A549 (cell line): ENCODE measurements at regions not wholly inside any gene's neighbourhood (a gene's known extent, or its start where the extent isn't known, plus 50 kb on each side); places are given as distances from the start of the nearest gene placed in this dataset.

ENCODE experiments used
- ATAC-seq, 2 experiments: fragments of 200-7000 bp in 1 of 2; fragments of >200 bp in 1 of 2; cut with Nextera tagmentation in 1 of 2; cut with Tn5 transposase in 1 of 2; 3 replicates each; pipeline versions ENCODE4 v1.8.0 to v1.9.1; 2018 to 2020; ENCODE audit warnings: mild to moderate bottlenecking in 1 of 2, moderate library complexity in 1 of 2
- CTCF ChIA-PET: fragments of 300-600 bp; sonication (Branson Sonifier 250); formaldehyde crosslinking; extraction: SDS; loops from one replicate; lab custom pipeline; 2021; ENCODE audit warnings: antibody characterized with exemption, inconsistent platforms; lab: Yijun Ruan, JAX
- POLR2A ChIA-PET: fragments of 350-600 bp; formaldehyde crosslinking; extraction: SDS; loops from one replicate; lab custom pipeline; 2021; ENCODE audit warnings: antibody characterized with exemption, inconsistent platforms; lab: Yijun Ruan, JAX
- DNase-seq, 2 experiments: peaks; one replicate each; pipeline versions ENCODE4 v3.0.0 to v3.0.0-alpha.2; 2011 to 2016; ENCODE audit warnings: low read depth in 1 of 2, low spot score in 1 of 2
- FAIRE-seq: peaks from 2 replicates; lab custom pipeline; 2011; peaks lifted over from hg19 to GRCh38; lab: Jason Lieb, UNC
- H3K27ac ChIP-seq, 2 experiments: fragments of >200 bp; sonication (Bioruptor Twin); formaldehyde crosslinking; 3 replicates each; pipeline ENCODE4 v1.5.1; 2016 to 2017
- H3K4me1 ChIP-seq: fragments of >200 bp; sonication (Bioruptor Twin); formaldehyde crosslinking; 3 replicates; pipeline ENCODE4 v1.6.1; 2016
- H3K4me2 ChIP-seq: fragments of >200 bp; sonication (Bioruptor Twin); formaldehyde crosslinking; 3 replicates; pipeline ENCODE4 v1.6.1; 2016
- H3K4me3 ChIP-seq: fragments of >200 bp; sonication (Bioruptor Twin); formaldehyde crosslinking; 3 replicates; pipeline ENCODE4 v1.5.1; 2016
- H3K9me3 ChIP-seq: fragments of >200 bp; sonication (Bioruptor Twin); formaldehyde crosslinking; 3 replicates; pipeline ENCODE4 v1.6.1; 2016
- BHLHE40 ChIP-seq: IDR thresholded peaks from 2 replicates; pipeline ENCODE4 v1.6.1; 2012; ENCODE audit warnings: low read depth, low read length, inconsistent platforms
- CEBPB ChIP-seq, 2 experiments: fragments of >200 bp in 1 of 2; sonication (Bioruptor Twin) in 1 of 2; formaldehyde crosslinking in 1 of 2; IDR thresholded peaks; 2 replicates each; pipeline ENCODE4 v1.6.1; 2012 to 2016
- CHD2 ChIP-seq: fragments of 150-350 bp; IDR thresholded peaks from 2 replicates; pipeline ENCODE4 v1.6.1; 2014; ENCODE audit warnings: low read length; ENCODE audit not compliant: partially characterized antibody
- EHF ChIP-seq: fragments of 250-450 bp; sonication (Bioruptor Pico); IDR thresholded peaks from 2 replicates; pipeline ENCODE4 v1.5.0; 2020; ENCODE audit warnings: mild to moderate bottlenecking
- EHMT2 ChIP-seq: fragments of 200-600 bp; sonication (generic); IDR thresholded peaks from 2 replicates; pipeline ENCODE4 v1.6.1; 2016; ENCODE audit warnings: antibody characterized with exemption, low read depth, mild to moderate bottlenecking, moderate library complexity
- EP300 ChIP-seq, 2 experiments: fragments of >200 bp; sonication (Bioruptor Twin); formaldehyde crosslinking; IDR thresholded peaks; 2 replicates in 1 of 2; 3 replicates in 1 of 2; pipeline ENCODE4 v1.6.1; 2016 to 2017
- FOSB ChIP-seq: fragments of 250-450 bp; sonication (Bioruptor Pico); IDR thresholded peaks from 2 replicates; pipeline ENCODE4 v1.5.0; 2020; ENCODE audit warnings: mild to moderate bottlenecking, moderate library complexity
- FOXS1 ChIP-seq: fragments of 250-450 bp; sonication (Bioruptor Pico); IDR thresholded peaks from 2 replicates; pipeline ENCODE4 v1.5.0; 2020; ENCODE audit warnings: mild to moderate bottlenecking, moderate library complexity
- GATA3 ChIP-seq: IDR thresholded peaks from 2 replicates; pipeline ENCODE4 v1.6.1; 2012; ENCODE audit warnings: borderline replicate concordance
- HOXA7 ChIP-seq: fragments of 250-450 bp; sonication (Bioruptor Pico); IDR thresholded peaks from 2 replicates; pipeline ENCODE4 v1.5.0; 2020; ENCODE audit warnings: mild to moderate bottlenecking, moderate library complexity
- KDM1A ChIP-seq: fragments of 200-600 bp; sonication (generic); IDR thresholded peaks from 2 replicates; pipeline ENCODE4 v1.6.1; 2016; ENCODE audit warnings: low read depth, mild to moderate bottlenecking
- NPAS2 ChIP-seq: fragments of 250-450 bp; sonication (Bioruptor Pico); IDR thresholded peaks from 2 replicates; pipeline ENCODE4 v1.8.0; 2022; ENCODE audit warnings: mild to moderate bottlenecking, moderate library complexity, borderline replicate concordance
- POLR2A ChIP-seq: IDR thresholded peaks from 2 replicates; pipeline ENCODE4 v1.6.1; 2012; ENCODE audit warnings: mild to moderate bottlenecking, low read length
- RAD21 ChIP-seq, 2 experiments: fragments of >200 bp in 1 of 2; sonication (Bioruptor Twin) in 1 of 2; formaldehyde crosslinking in 1 of 2; IDR thresholded peaks in 1 of 2; conservative IDR thresholded peaks in 1 of 2; 2 replicates in 1 of 2; 3 replicates in 1 of 2; pipeline ENCODE4 v1.6.1; 2012 to 2018; ENCODE audit warnings: inconsistent platforms in 1 of 2
- RARB ChIP-seq: fragments of 250-450 bp; sonication (Bioruptor Pico); IDR thresholded peaks from 2 replicates; pipeline ENCODE4 v1.8.0; 2021; ENCODE audit warnings: mild to moderate bottlenecking, moderate library complexity
- SMC3 ChIP-seq: fragments of >200 bp; sonication (Bioruptor Twin); formaldehyde crosslinking; IDR thresholded peaks from 3 replicates; pipeline ENCODE4 v1.6.1; 2018; ENCODE audit warnings: inconsistent platforms
- TFCP2L1 ChIP-seq: fragments of 250-450 bp; sonication (Bioruptor Pico); IDR thresholded peaks from 2 replicates; pipeline ENCODE4 v1.5.0; 2021; ENCODE audit warnings: mild to moderate bottlenecking
- TP53 ChIP-seq: fragments of 250-450 bp; sonication (Bioruptor Pico); IDR thresholded peaks from 2 replicates; pipeline ENCODE4 v1.5.0; 2021; ENCODE audit warnings: mild to moderate bottlenecking, moderate library complexity
- ZC3H11A ChIP-seq: fragments of 450-650 bp; IDR thresholded peaks from 2 replicates; pipeline ENCODE4 v1.6.1; 2014; ENCODE audit warnings: antibody characterized with exemption, mild to moderate bottlenecking
- ZFP36 ChIP-seq: fragments of 450-650 bp; IDR thresholded peaks from 2 replicates; pipeline ENCODE4 v1.6.1; 2014; ENCODE audit warnings: borderline replicate concordance; ENCODE audit not compliant: partially characterized antibody
- WGBS: methylation state at CpG from one replicate; pipeline ENCODE4 v1.1.6; 2017; ENCODE audit errors: missing lambda C conversion rate; 5-methylcytosine and 5-hydroxymethylcytosine counted together
- TF ChIP-seq, protein P1 (sequence below): fragments of 150-350 bp; IDR thresholded peaks from 2 replicates; pipeline ENCODE4 v1.6.1; 2014; ENCODE audit warnings: low read depth, mild to moderate bottlenecking, low read length
- TF ChIP-seq, protein P2 (sequence below): fragments of 450-650 bp; IDR thresholded peaks from 2 replicates; pipeline ENCODE4 v1.6.1; 2014; ENCODE audit warnings: antibody characterized with exemption

DNA sequence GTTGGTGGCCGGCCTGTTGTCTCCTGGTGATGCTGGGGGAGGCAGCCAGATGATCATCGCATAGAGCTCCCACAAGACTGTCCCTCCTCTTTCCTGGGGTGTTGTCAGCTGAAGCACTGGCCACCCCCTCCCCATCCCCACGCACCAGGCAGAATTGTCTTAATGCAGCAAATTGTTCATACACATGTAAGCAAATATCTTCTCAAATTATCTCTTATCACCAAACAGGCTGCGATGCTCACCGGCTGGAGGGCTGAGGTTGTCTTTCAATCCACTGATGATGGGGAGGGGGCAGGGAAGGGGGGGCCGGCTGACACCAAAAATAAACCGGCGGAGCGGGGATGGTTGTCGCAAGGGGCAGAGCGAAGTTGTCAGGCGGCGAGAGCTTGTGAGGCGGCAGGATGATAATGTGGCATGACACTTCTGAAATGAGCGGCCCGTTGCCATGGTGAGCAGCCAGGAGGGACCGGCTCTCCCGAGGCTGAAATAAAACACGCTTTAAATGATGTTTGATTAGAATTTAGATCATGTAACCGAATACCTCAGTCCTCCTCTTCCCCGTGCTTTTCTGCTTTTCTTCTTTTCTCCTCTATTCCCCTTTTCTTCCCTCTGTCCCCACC, 59.8 kb downstream of the MRM1 start:
- Histone ChIP-seq H3K4me2 (no peak overlapping the region), H3K4me1 (peaks cover 11% of the 10 kb centered on the region), H3K9me3 (no peaks in the 10 kb centered on the region), H3K4me3 (no peak overlapping the region), H3K27ac (no peak overlapping the region)
- no peak for DNase-seq
- FAIRE-seq = no peak
- TF ChIP-seq BHLHE40 (no peak), SMC3 (no peak), CHD2 (no peak), ZFP36 (no peak), EP300 (IDR thresholded peaks at IDR 0.05) (no peak)
- TF ChIP-seq, protein P1, sequence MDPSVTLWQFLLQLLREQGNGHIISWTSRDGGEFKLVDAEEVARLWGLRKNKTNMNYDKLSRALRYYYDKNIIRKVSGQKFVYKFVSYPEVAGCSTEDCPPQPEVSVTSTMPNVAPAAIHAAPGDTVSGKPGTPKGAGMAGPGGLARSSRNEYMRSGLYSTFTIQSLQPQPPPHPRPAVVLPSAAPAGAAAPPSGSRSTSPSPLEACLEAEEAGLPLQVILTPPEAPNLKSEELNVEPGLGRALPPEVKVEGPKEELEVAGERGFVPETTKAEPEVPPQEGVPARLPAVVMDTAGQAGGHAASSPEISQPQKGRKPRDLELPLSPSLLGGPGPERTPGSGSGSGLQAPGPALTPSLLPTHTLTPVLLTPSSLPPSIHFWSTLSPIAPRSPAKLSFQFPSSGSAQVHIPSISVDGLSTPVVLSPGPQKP = no peak
- ATAC-seq = no peak
- 60% methylated on average over 21 of the region's 21 CpGs for WGBS
- CTCF ChIA-PET = interaction anchor here (1.0 to 1.6 kb wide), 4 partner anchors 13 to 518 kb away, joined by 3 read pairs; no protein-coding TSS in a partner anchor
- POLR2A ChIA-PET = no interaction called here

DNA sequence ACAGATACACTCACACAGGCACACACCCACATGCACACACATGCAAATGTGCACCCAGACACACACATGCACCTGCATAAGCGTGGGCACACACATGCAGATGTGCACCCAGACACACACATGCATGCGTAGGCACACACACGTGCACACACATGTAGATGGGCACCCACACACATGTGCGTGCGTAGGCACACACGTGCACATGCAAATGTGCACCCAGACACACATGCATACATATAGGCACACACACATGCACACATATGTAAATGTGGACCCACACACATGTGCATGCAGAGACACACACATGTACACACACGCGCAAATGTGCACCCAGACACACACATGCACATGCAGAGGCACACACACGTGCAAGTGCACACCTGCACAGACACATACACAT, 60.3 kb downstream of the MRM1 start:
- Histone ChIP-seq H3K9me3 (no peaks in the 10 kb centered on the region), H3K4me3 (no peak overlapping the region), H3K4me2 (no peak overlapping the region), H3K4me1 (peaks cover 11% of the 10 kb centered on the region), H3K27ac (no peak overlapping the region)
- ATAC-seq = no peak
- CTCF ChIA-PET = interaction anchor here (1.7 kb wide), 1 partner anchor 386 kb away, joined by 7 read pairs; no protein-coding TSS in a partner anchor
- TF ChIP-seq ZC3H11A (no peak), GATA3 (no peak), CEBPB (IDR thresholded peaks at IDR 0.05) (no peak), POLR2A (peak; percentile 16; the same call in 1 of the 2 replicates), EHMT2 (no peak)
- POLR2A ChIA-PET = no interaction called here
- FAIRE-seq = no peak
- WGBS = 69% methylated on average over 9 of the region's 9 CpGs
- DNase-seq = no peak

DNA sequence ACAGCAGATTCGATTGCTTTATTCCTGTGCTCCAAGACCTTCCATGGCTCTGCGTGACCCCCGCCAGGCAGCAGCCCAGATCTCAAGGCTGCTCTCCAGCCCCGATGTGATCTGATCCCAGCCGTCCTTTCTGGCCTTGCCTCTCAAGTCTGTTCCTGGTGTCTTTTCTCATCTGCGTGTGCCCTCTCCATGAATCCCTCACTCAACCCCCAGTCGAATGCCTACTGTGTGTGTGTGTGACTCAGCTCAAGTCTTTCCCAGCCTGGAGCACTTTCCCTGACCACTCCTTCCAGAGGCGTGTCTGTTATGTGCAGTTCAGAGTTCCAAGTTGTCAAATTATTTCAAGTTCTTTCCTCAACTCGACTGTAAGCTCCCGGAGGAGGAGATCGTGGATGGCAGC, 64.0 kb downstream of the MRM1 start:
- ChIA-PET POLR2A (no interaction called here), CTCF (interaction anchor here (1.3 to 3.1 kb wide), 7 partner anchors 9 to 382 kb away, joined by 3 to 12 read pairs (median 5); no protein-coding TSS in a partner anchor)
- peak; percentile 51 to 60 for DNase-seq
- WGBS = 44% methylated on average over 11 of the region's 11 CpGs
- no peak for FAIRE-seq
- Histone ChIP-seq H3K4me3 (no peak overlapping the region), H3K4me1 (peaks cover 11% of the 10 kb centered on the region), H3K4me2 (0 out of 3 replicates have a peak overlapping the region, but pooled peaks have one; percentile 11), H3K27ac (peak overlapping the region in 1 of 2 experiments; percentile 25; a peak in 1 of 6 replicates), H3K9me3 (no peaks in the 10 kb centered on the region)
- peak; percentile 67 to 81 for ATAC-seq
- no peak for TF ChIP-seq EHF (CRISPR knock-in tag)
- no peak for TF ChIP-seq FOXS1 (CRISPR knock-in tag)
- TF ChIP-seq RAD21 (conservative IDR thresholded peaks at IDR 0.05 in 1 of 2, IDR thresholded peaks at IDR 0.05 in 1 of 2) = no peak
- TF ChIP-seq GATA3 = no peak
- no peak for TF ChIP-seq TFCP2L1
- no peak for TF ChIP-seq KDM1A
- no peak for TF ChIP-seq NPAS2
- no peak for TF ChIP-seq HOXA7
- TF ChIP-seq FOSB = no peak
- TF ChIP-seq, protein P2, sequence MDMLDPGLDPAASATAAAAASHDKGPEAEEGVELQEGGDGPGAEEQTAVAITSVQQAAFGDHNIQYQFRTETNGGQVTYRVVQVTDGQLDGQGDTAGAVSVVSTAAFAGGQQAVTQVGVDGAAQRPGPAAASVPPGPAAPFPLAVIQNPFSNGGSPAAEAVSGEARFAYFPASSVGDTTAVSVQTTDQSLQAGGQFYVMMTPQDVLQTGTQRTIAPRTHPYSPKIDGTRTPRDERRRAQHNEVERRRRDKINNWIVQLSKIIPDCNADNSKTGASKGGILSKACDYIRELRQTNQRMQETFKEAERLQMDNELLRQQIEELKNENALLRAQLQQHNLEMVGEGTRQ = no peak
- TF ChIP-seq RARB (CRISPR knock-in tag) = no peak
- TF ChIP-seq TP53 (CRISPR knock-in tag) = no peak
